Endothelial cell of umbilical vein (primary cell): ENCODE measurements at regions not wholly inside any gene's neighbourhood (a gene's known extent, or its start where the extent isn't known, plus 50 kb on each side); places are given as distances from the start of the nearest gene placed in this dataset.

Experiments used
- CTCF ChIP-seq, 2 donors: IDR thresholded peaks; 1 replicate in 1 of 2; 2 replicates in 1 of 2; pipeline ENCODE4 v1.5.1; 2011; ENCODE audit warnings: low read length in 2 of 2, mild to moderate bottlenecking in 2 of 2, moderate library complexity in 2 of 2, control low read depth in 1 of 2, inconsistent platforms in 1 of 2, low read depth in 1 of 2; ENCODE audit not compliant: insufficient read depth in 1 of 2; ENCODE audit errors: extremely low read depth in 1 of 2
- EZH2 ChIP-seq: IDR thresholded peaks from 2 replicates; pipeline ENCODE4 v1.6.1; 2012; ENCODE audit warnings: borderline replicate concordance, low read depth, mild to moderate bottlenecking, moderate library complexity, low read length, inconsistent platforms; ENCODE audit not compliant: severe bottlenecking
- FOS ChIP-seq: IDR thresholded peaks from 2 replicates; pipeline ENCODE4 v1.6.1; 2011; ENCODE audit warnings: mild to moderate bottlenecking, low read length, moderate library complexity, borderline replicate concordance; ENCODE audit not compliant: insufficient read depth
- JUN ChIP-seq: IDR thresholded peaks from 2 replicates; pipeline ENCODE4 v1.6.1; 2011; ENCODE audit warnings: borderline replicate concordance, low read depth; ENCODE audit not compliant: insufficient read length, insufficient read depth
- MAX ChIP-seq: IDR thresholded peaks from 2 replicates; pipeline ENCODE4 v1.6.1; 2011; ENCODE audit not compliant: insufficient read depth, insufficient read length
- MYC ChIP-seq: IDR thresholded peaks from one replicate; pipeline ENCODE4 v1.6.1; 2011; ENCODE audit warnings: mild to moderate bottlenecking, low read depth, low read length
- POLR2A ChIP-seq: IDR thresholded peaks from 2 replicates; pipeline ENCODE4 v1.6.1; 2012; ENCODE audit warnings: low read depth, mild to moderate bottlenecking, control low read depth, low read length
- POLR2AphosphoS5 ChIP-seq: IDR thresholded peaks from 2 replicates; pipeline ENCODE4 v1.6.1; 2012; ENCODE audit warnings: low read depth, mild to moderate bottlenecking, control low read depth, low read length, moderate library complexity; ENCODE audit not compliant: insufficient read depth

GRCh38 chr20:11721411-11721810 lies 196.3 kb upstream of the BTBD3 start:
- TF ChIP-seq CTCF (IDR thresholded peaks at IDR 0.05; ENCODE audit: extremely low read depth in 1 of 2, insufficient read depth in 1 of 2, low read depth in 1 of 2, low read length in 2 of 2) (no peak), MAX (no peak), POLR2AphosphoS5 (no peak), MYC (no peak), POLR2A (no peak), JUN (no peak), EZH2 (no peak), FOS (no peak)
